CD4-positive, alpha-beta T cell (primary cell): ENCODE measurements at regions not wholly inside any gene's neighbourhood (a gene's known extent, or its start where the extent isn't known, plus 50 kb on each side); places are given as distances from the start of the nearest gene placed in this dataset.

Experiments
- ATAC-seq: fragments of 200-7000 bp; cut with Tn5 transposase; one replicate; pipeline ENCODE4 v1.10.0; 2022; ENCODE audit warnings: mild to moderate bottlenecking; ENCODE audit not compliant: poor library complexity
- CTCF ChIA-PET: fragments of 350-600 bp; sonication (Branson Sonifier 250); formaldehyde crosslinking; loops from one replicate; lab custom pipeline; 2021; ENCODE audit warnings: antibody characterized with exemption, inconsistent platforms; lab: Charles Lee
- POLR2A ChIA-PET: fragments of 350-600 bp; sonication (Branson Sonifier 250); formaldehyde crosslinking; loops from one replicate; lab custom pipeline; 2021; ENCODE audit warnings: antibody characterized with exemption, inconsistent platforms; lab: Charles Lee
- DNase-seq, 14 experiments: peaks; one replicate each; pipeline ENCODE4 v3.0.0-alpha.2; 2013 to 2020; ENCODE audit warnings: mixed read lengths in 2 of 14
- H3K27ac ChIP-seq, 2 donors: one replicate each; pipeline versions ENCODE4 v1.5.1 to v1.7.0; 2013; ENCODE audit warnings: low read length in 2 of 2, low read depth in 1 of 2, mild to moderate bottlenecking in 1 of 2
- H3K27me3 ChIP-seq, 2 experiments: 1 replicate in 1 of 2; 2 replicates in 1 of 2; pipeline versions ENCODE4 v1.6.1 to v1.7.0; 2013; ENCODE audit warnings: low read length in 2 of 2, control low read depth in 1 of 2, mild to moderate bottlenecking in 1 of 2, moderate library complexity in 1 of 2; ENCODE audit not compliant: insufficient read depth in 2 of 2, control insufficient read depth in 1 of 2
- H3K36me3 ChIP-seq: one replicate; pipeline ENCODE4 v1.6.1; 2013; ENCODE audit warnings: low read length, control low read depth; ENCODE audit not compliant: insufficient read depth
- H3K4me1 ChIP-seq: one replicate; pipeline ENCODE4 v1.6.1; 2013; ENCODE audit warnings: low read length, control low read depth; ENCODE audit not compliant: insufficient read depth
- H3K4me3 ChIP-seq: one replicate; pipeline ENCODE4 v1.5.1; 2013; ENCODE audit warnings: mild to moderate bottlenecking, low read length, moderate library complexity
- H3K9me3 ChIP-seq, 2 experiments: 1 replicate in 1 of 2; 2 replicates in 1 of 2; pipeline versions ENCODE4 v1.6.1 to v1.7.0; 2013; ENCODE audit warnings: low read length in 2 of 2, mild to moderate bottlenecking in 2 of 2, control low read depth in 1 of 2, moderate library complexity in 1 of 2; ENCODE audit not compliant: control insufficient read depth in 1 of 2, insufficient read depth in 1 of 2
- H3K27ac Mint-ChIP-seq: one replicate; pipeline ENCODE4 v1.8.0; 2020; ENCODE audit warnings: mixed read lengths
- H3K27me3 Mint-ChIP-seq: one replicate; pipeline ENCODE4 v1.8.0; 2021; ENCODE audit warnings: mixed read lengths
- H3K36me3 Mint-ChIP-seq: one replicate; pipeline ENCODE4 v1.8.0; 2021; ENCODE audit warnings: low read depth, mixed read lengths
- H3K4me1 Mint-ChIP-seq: one replicate; pipeline ENCODE4 v1.8.0; 2021; ENCODE audit warnings: low read depth, mixed read lengths
- H3K4me3 Mint-ChIP-seq: one replicate; pipeline ENCODE4 v1.8.0; 2020; ENCODE audit warnings: mild to moderate bottlenecking, mixed read lengths
- H3K9me3 Mint-ChIP-seq: one replicate; pipeline ENCODE4 v1.8.0; 2020; ENCODE audit warnings: mixed read lengths
- intact Hi-C, 2 experiments: fragments of 100-400 bp; cut with DNase I in 1 of 2; cut with micrococcal nuclease in 1 of 2; formaldehyde crosslinking; loops; one replicate each; pipeline versions ENCODE4 v1.15.1 to v1.9.0; 2023 to 2025; cut with DNase I, micrococcal nuclease
- TF ChIP-seq, protein P1 (sequence below): fragments of 200-600 bp; IDR thresholded peaks from one replicate; pipeline ENCODE4 v1.8.0; 2022; ENCODE audit warnings: antibody characterized with exemption, mild to moderate bottlenecking

DNA sequence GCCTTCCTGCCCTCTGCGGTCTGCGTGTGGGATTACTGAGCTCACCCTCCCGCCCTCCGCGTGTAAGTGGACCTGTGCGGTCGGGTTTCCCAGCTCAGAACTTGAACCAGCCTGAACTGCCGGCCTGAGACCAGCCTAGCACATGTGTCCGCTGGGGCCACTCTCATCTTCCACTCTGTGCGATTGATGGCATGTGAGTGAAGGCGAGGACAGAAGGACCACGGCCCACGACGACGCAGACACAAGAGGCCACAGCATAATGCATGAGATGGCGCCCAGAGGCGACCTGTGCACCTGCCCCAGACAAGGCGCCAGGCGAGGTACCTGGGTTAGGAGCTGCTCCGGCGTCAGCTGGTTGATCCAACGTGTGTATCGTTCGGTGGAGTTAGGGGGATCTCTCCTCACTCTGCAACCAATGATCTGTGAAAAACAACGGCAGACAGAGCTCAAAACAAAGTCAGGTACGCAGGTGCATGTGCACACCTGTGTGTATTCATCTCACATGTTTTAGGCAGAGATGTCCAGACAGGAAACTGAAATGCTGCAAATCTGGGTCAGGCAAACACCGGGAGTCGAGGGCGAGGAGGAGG is 74.5 kb upstream of the METRNL start:
- Mint-ChIP-seq H3K36me3 (peaks cover 31% of the 10 kb centered on the region), H3K9me3 (no peaks in the 10 kb centered on the region), H3K4me3 (no peak overlapping the region), H3K27me3 (no peaks in the 10 kb centered on the region), H3K4me1 (no peaks in the 10 kb centered on the region), H3K27ac (no peak overlapping the region)
- CTCF ChIA-PET = no interaction called here
- Histone ChIP-seq H3K27ac (no peak overlapping the region), H3K36me3 (peaks cover 6% of the 10 kb centered on the region), H3K4me1 (no peaks in the 10 kb centered on the region), H3K4me3 (no peak overlapping the region), H3K9me3 (no peaks in the 10 kb centered on the region), H3K27me3 (no peaks in the 10 kb centered on the region)
- TF ChIP-seq, protein P1, sequence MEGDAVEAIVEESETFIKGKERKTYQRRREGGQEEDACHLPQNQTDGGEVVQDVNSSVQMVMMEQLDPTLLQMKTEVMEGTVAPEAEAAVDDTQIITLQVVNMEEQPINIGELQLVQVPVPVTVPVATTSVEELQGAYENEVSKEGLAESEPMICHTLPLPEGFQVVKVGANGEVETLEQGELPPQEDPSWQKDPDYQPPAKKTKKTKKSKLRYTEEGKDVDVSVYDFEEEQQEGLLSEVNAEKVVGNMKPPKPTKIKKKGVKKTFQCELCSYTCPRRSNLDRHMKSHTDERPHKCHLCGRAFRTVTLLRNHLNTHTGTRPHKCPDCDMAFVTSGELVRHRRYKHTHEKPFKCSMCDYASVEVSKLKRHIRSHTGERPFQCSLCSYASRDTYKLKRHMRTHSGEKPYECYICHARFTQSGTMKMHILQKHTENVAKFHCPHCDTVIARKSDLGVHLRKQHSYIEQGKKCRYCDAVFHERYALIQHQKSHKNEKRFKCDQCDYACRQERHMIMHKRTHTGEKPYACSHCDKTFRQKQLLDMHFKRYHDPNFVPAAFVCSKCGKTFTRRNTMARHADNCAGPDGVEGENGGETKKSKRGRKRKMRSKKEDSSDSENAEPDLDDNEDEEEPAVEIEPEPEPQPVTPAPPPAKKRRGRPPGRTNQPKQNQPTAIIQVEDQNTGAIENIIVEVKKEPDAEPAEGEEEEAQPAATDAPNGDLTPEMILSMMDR = no peak
- no peak for ATAC-seq
- intact Hi-C loops = no loop called here
- POLR2A ChIA-PET = no interaction called here
- DNase-seq = no peak

DNA sequence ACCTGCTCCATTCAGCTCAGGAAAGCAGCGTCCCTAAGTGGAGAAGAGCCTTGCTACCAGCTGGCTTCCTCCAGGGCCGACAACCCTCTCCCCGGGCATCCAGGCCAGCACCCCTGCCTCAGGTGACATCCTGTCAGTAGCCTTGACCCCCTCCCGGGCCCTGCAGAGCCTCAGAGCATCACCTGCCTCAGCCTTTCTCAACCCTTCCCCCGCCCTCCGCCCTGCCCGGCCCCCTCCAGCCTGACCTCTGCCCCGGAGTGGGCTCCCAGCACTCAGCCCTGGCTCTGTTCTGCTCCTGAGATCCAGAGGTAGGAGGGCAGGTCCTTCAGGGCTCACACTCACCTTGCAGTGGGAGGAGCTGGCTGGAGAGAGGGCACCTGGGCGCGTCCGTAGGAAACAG is 73.8 kb upstream of the METRNL start:
- no peaks in the 10 kb centered on the region for H3K9me3 Mint-ChIP-seq
- Histone ChIP-seq H3K27me3 (no peaks in the 10 kb centered on the region), H3K27ac (no peak overlapping the region), H3K4me1 (no peaks in the 10 kb centered on the region), H3K4me3 (no peak overlapping the region), H3K36me3 (peaks cover 6% of the 10 kb centered on the region), H3K9me3 (no peaks in the 10 kb centered on the region)
- H3K36me3 Mint-ChIP-seq = peaks cover 26% of the 10 kb centered on the region
- no peaks in the 10 kb centered on the region for H3K4me1 Mint-ChIP-seq
- DNase-seq (no peak), ATAC-seq (no peak)
- no peak overlapping the region for H3K4me3 Mint-ChIP-seq
- intact Hi-C loops = no loop called here
- no peaks in the 10 kb centered on the region for H3K27me3 Mint-ChIP-seq
- H3K27ac Mint-ChIP-seq = no peak overlapping the region
- ChIA-PET CTCF (no interaction called here), POLR2A (no interaction called here)
- TF ChIP-seq, protein P1 = no peak

DNA sequence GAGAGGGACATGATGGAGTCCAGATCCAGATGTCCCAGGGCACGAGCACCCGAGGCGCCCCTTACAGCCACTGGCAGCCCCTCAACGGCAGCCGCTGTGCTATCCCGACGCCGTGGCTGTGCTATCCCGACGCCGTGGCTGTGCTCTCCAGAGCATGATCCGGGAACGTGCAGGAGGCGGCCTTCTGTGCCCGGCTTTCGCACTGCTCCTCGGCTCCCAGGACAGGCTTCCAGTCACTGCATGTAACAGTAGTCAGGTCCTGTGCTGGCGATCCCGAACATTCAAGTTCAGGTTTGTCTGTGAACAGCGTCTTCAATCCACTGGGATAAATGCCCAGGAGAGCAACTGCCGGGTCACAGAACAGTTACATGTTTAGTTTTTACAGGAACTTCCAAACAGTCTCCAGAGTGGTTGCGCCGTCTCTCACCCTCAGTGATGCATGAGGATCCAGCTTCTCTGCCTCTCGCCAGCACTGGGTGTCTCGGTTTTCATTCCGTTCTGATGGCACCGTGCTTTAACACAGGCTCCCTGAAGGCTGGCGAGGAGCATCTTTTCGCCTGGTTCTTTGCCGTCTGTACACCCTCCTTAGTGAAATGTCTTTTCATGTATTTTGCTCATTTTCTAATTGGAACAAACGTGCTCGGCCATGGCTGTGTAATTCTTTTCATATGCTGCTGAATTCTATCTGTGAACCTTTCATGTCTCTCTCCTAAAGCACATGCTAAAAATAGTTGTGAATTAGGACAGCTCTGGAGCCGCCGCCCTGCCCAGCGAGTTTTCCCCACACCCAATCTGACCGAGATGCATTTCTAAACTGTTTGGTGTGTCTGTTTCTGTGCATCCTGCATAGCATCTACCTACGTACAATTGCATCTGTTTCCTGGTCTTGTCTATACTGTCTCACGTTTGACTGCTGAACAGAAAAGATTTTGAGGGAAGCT is 72.6 kb upstream of the METRNL start:
- H3K27me3 Mint-ChIP-seq = no peaks in the 10 kb centered on the region
- ChIA-PET POLR2A (no interaction called here), CTCF (no interaction called here)
- H3K27ac Mint-ChIP-seq = no peak overlapping the region
- no peak for ATAC-seq
- no peak overlapping the region for H3K4me3 ChIP-seq
- no peaks in the 10 kb centered on the region for H3K9me3 ChIP-seq
- peaks cover 6% of the 10 kb centered on the region for H3K36me3 ChIP-seq
- no peak overlapping the region for H3K4me3 Mint-ChIP-seq
- H3K36me3 Mint-ChIP-seq = peaks cover 19% of the 10 kb centered on the region
- no peak overlapping the region for H3K27ac ChIP-seq
- H3K4me1 Mint-ChIP-seq = no peaks in the 10 kb centered on the region
- DNase-seq = no peak
- TF ChIP-seq, protein P1 = no peak
- intact Hi-C loops = no loop called here
- no peaks in the 10 kb centered on the region for H3K27me3 ChIP-seq
- no peaks in the 10 kb centered on the region for H3K4me1 ChIP-seq
- no peaks in the 10 kb centered on the region for H3K9me3 Mint-ChIP-seq
